HG03354 (cell line): ENCODE measurements at regions not wholly inside any gene's neighbourhood (a gene's known extent, or its start where the extent isn't known, plus 50 kb on each side); places are given as distances from the start of the nearest gene placed in this dataset.
A peak's percentile ranks its signal among the peaks of the same experiment; 100 is the strongest.

Source experiments
- ATAC-seq: cut with Tn5 transposase; IDR thresholded peaks from one replicate; pipeline ENCODE4 v1.9.1; 2021; ENCODE audit warnings: mild to moderate bottlenecking; ENCODE audit not compliant: unreplicated experiment, poor library complexity, severe bottlenecking

GRCh38 chrX:103158317-103158621 lies 56.6 kb upstream of the BEX4 start:
- ATAC-seq = peak; percentile 9

GRCh38 chrX:103157496-103158316 lies 57.2 kb upstream of the BEX4 start:
- ATAC-seq = peak; percentile 76

GRCh38 chrX:103155201-103155600 lies 59.7 kb upstream of the BEX4 start:
- no peak for ATAC-seq

- ATAC-seq = no peak
Measured at GRCh38 chrX:103153661-103154060, 60.7 kb upstream of the NXF3 start.

GRCh38 chrX:103151799-103152198 lies 58.9 kb upstream of the NXF3 start:
- ATAC-seq = no peak

GRCh38 chrX:103149652-103150051 lies 56.7 kb upstream of the NXF3 start:
- no peak for ATAC-seq

- ATAC-seq = no peak
Measured at GRCh38 chrX:103148075-103148474, 55.1 kb upstream of the NXF3 start.
